IMR-90 (cell line): ENCODE measurements at regions not wholly inside any gene's neighbourhood (a gene's known extent, or its start where the extent isn't known, plus 50 kb on each side); places are given as distances from the start of the nearest gene placed in this dataset.

ENCODE experiments used
- MAZ ChIP-seq: IDR thresholded peaks from 2 replicates; pipeline ENCODE4 v1.6.1; 2012; ENCODE audit warnings: low read depth, mild to moderate bottlenecking, low read length, improper control_type of control experiment, moderate library complexity, borderline replicate concordance
- NFE2L2 ChIP-seq: fragments of 150-350 bp; IDR thresholded peaks from 2 replicates; pipeline ENCODE4 v1.6.1; 2016; ENCODE audit warnings: low read depth, mild to moderate bottlenecking, low read length
- POLR2A ChIP-seq: IDR thresholded peaks from 2 replicates; pipeline ENCODE4 v1.6.1; 2012; ENCODE audit warnings: mild to moderate bottlenecking, low read depth, low read length
- SMC3 ChIP-seq: fragments of 150-350 bp; IDR thresholded peaks from 2 replicates; pipeline ENCODE4 v1.6.1; 2016; ENCODE audit warnings: low read depth, mild to moderate bottlenecking, antibody characterized with exemption, low read length, moderate library complexity
- TF ChIP-seq, protein P1 (sequence below): conservative IDR thresholded peaks from 2 replicates; pipeline ENCODE4 v1.5.1; 2012; ENCODE audit warnings: mild to moderate bottlenecking, low read depth, low read length, improper control_type of control experiment

DNA sequence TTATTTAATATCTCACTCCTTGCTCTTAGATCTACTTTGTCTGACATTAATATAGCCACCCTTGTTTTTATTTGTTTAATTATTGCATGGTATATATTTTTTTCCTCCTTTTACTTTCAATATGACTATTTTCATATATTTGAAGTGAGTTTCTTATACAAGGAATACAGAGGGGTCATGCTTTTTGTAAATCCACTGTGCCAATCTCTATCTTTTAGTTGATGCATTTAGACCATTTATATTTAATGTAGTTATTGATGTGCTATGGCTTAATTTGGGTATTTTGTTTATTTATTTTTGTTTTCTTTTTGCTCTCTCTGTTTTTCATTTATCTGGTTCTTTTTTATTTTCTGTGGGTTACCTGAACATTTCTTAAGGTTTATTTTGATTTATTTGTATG is 750.6 kb downstream of the TMEM182 start:
- TF ChIP-seq MAZ (no peak), NFE2L2 (no peak), SMC3 (no peak), POLR2A (no peak)
- TF ChIP-seq, protein P1, sequence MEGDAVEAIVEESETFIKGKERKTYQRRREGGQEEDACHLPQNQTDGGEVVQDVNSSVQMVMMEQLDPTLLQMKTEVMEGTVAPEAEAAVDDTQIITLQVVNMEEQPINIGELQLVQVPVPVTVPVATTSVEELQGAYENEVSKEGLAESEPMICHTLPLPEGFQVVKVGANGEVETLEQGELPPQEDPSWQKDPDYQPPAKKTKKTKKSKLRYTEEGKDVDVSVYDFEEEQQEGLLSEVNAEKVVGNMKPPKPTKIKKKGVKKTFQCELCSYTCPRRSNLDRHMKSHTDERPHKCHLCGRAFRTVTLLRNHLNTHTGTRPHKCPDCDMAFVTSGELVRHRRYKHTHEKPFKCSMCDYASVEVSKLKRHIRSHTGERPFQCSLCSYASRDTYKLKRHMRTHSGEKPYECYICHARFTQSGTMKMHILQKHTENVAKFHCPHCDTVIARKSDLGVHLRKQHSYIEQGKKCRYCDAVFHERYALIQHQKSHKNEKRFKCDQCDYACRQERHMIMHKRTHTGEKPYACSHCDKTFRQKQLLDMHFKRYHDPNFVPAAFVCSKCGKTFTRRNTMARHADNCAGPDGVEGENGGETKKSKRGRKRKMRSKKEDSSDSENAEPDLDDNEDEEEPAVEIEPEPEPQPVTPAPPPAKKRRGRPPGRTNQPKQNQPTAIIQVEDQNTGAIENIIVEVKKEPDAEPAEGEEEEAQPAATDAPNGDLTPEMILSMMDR, result no peak
